ENCODE measurements at regions not wholly inside any gene's neighbourhood (a gene's known extent, or its start where the extent isn't known, plus 50 kb on each side); places are given as distances from the start of the nearest gene placed in this dataset.
"Not testable (repeated sequence)": the region's sequence is repeated elsewhere in the genome, so short reads cannot be mapped to it uniquely, and the experiment has no call there.

DNA sequence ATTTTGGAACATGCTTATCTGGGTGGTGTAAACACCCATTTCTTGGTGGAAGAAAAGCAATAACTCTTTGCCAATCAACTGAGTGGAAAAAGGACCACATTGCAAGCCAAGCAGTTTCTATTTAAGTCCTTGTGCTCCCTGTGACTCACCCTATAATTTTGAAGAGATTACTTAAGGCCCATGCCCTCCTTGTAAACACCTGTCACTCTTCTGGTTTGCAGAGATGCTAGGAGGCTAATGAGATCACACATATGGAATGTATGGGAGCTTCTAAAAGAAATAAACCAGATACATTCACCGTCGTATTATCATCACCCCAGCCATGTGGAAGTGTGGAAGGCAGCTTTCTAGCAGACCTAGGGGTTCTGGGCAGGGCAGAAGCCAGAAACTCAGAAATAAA, 337.1 kb downstream of the GADD45G start:
- no peak for DNase-seq

DNA sequence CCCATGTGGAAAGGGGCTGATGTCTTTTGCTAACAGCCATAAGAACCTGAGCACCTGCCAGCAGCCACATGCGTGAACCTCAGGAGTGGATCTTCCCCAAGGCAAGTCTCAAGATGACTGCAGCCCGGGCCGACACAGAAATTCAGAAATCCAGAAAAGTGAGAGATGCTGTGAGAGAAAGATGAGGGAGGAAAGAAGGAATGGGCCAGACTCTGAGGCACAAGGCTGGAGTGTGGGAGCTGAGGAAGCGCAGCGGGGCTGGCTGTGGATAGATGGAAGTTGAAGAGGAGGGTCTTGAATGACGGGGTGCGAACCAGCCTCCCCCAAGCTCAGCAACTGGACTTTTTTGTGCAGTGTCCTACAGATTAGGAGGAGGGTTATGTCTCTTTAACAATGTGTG, 337.8 kb downstream of the GADD45G start:
- DNase-seq: no peak

DNA sequence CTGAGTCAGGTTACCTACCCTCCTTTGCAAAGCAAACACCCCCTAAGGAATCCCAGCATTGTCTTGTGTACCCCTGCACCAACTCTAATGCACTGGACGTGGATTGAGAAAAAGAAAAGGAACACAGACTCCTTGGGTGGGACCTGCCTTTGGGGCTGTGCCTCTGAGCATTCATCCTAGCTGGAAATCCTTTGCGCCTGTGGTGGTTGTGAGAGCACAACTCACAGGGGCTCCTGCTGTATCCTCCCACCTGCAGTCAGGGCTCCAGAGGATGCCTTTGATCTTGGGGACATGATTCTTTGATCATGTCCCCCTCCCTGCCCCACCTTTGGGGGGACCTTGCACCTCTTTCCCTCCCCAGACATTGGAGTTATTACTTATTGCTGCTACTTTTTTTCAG, 338.5 kb downstream of the GADD45G start:
- DNase-seq: no peak

DNA sequence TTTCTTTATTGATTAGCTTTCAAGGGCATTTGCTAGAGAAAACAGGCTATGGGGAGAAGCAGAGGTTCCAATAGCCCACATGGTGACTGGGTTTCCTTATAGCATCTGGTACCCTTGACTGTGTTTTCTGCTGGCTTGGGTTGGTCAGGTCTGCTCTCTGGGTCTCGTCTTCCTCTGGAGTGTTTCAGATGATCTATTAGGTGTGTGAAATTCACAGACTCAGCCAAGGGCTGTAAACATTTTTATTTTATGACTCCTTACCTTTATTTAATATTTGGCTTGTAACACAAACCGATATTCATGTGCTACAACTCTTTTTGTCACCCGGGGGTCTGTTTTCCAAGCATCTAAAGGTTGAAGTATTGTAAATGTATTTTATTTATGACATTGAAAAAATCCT, 338.9 kb downstream of the GADD45G start:
- DNase-seq: no peak

DNA sequence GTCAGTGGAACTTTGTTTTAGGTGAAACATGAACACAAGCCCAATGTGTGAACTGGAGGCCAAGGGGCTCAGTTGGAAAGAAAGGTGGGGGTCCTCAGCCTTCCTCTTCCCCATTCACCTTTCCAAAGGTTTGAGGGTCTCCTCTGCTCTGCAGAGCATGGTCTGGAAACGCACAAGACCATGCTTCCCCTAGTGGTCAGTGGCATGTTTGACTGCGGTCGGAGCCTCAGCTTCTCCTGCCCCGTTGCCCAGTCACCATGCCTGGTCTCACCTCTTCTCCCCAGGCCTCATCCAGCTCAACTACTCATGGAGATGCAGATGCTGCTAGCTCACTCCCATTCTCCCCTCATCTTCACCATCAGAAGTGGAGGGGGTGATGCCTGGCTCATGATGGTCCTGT, 340.3 kb downstream of the GADD45G start:
- no peak for DNase-seq

DNA sequence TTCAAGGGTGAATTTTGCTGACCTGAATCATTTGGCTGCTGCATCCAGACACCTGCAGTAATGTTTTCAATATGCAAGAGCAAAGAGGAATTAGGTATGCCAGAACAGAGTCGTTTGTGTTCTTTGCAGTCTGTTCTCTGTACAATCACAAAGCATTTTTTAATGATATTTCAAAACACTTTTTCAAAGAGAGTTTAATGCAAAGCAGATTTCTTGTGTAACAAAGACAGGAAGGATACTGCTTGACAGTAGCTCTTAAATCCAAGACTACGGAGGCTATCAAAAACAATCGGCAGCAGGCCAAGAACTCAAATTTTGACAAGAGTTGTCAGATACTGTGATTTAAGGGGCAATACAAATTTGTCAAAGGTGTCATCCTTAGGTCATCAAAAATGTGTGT, 341.9 kb downstream of the GADD45G start:
- DNase-seq: no peak

DNA sequence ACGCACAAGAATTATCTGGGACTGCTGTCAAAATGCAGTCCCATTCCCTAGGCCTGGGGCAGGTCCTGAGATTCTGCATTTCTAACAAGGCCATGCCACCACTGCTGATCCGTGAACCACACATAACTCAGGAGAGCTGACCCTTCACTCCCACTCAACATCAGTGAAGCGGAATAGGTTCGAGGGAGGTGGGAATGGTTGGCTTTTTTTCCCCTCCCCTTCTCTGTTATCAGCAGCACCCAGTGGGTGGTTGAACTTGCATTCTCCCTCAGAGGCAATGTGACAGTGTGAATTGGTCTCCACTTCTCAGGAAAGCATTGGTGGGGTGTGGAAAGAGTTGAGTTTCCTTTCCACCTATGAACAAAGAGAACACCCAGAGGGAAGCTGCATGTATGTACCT, 344.3 kb downstream of the GADD45G start:
- no peak for DNase-seq

DNA sequence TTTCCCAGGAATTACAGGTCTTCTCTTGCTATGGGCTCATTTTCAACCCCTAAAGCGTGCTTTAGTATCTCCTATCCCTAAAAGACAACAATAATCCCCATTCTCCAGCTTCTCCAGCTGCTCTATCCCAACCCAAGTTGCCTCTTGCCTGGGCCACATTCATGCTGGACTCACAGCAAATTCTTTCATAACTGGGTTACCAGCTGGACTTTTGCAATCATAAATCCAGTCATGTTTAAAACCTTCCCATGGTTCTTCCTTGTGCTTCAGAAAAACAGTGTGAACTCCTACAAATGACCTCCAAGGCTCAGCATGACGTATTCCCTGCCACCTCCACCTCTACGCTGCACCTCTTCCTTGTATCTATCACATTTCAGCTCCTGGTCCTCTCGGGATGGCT, 346.9 kb downstream of the GADD45G start:
- no peak for DNase-seq

DNA sequence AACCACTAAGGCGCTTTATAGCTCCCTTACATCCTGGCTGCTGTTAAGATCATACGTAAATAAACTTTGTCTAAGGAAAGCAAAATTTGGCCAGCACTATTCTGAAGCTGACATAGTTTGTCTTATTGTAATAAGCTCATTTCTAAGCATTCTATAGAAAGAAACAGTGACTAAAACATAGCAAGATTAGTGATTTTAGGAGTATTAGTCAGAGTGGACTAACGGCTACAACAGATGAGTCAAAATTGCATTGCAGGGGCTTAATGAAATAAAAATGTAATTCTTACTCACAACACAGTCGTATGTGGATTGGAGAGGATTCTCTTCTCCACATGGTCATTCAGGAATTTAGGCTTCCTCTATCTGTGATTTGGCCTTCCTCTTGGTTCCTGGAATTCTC, 347.6 kb downstream of the GADD45G start:
- no peak for DNase-seq

DNA sequence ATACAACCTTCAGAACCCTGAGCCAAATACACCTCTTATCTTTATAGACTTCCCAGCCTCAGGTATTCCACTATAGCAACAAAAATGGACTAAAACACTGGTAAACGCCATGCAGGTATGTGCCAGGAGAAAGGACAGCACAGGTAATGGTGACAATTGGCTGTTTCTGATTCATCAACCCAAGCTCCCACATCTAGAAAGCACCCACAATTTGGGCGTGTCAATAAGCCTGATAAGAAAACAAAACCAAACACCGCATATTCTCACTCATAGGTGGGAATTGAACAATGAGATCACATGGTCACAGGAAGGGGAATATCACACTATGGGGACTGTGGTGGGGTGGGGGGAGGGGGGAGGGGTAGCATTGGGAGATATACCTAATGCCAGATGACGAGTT, 348.5 kb downstream of the GADD45G start:
- not testable (repeated sequence) for DNase-seq

DNA sequence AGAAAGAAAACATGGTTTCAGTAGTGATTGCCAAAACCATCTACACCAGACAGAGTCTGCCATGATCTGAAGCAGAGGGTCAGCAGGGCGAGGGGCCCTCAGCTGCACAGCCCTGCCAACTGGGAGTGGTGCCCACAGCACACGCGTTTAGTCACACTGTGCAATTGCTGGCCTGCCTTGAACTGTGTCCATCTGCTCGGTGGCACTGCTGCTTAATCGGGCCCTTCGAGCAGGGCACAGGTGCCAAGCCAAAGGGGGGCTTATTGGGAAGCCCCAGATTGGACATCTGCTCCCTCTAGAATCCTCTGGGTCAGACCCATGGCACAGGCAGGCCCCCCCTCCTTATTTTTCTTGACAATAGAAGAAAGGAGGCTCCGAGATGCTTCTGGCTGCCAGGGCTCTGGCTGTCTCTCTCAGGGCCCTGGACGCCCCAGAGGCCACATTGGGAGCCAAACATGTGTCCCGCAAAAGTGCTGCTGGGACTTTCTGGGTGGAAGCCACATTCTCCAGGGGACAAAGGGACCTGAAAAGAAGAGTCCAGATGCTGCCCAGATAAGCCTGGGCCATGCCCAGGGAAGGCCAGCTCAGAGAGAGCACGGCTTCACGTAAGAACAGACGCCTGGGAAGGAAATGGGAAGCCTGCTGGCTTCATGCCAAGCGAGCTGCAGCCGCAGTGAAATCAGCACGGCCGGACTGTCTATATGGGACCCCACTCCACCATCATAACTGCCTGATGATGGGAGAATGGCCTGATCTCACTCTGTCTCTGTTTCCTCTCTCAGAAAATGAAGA, 349.2 kb downstream of the GADD45G start:
- no peak for DNase-seq

DNA sequence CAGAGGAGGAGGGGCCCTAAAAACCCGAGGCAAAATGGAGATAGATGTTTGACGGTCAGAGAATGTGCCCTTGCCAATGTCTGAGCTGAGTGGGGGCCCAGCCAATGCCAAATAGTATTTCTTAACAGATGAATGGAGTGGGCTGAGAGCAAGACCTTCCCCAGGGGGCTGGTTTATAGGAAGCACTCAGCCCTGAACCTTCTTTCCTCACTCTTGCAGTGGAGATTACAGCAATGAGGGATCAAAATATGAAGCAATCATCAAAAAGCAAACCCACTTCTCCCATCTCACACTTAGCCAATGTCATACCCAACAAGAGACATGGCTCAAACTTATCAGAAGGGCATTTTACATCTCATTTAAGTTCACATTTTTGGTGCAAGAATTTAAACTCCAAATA, 350.3 kb downstream of the GADD45G start:
- DNase-seq: no peak

DNA sequence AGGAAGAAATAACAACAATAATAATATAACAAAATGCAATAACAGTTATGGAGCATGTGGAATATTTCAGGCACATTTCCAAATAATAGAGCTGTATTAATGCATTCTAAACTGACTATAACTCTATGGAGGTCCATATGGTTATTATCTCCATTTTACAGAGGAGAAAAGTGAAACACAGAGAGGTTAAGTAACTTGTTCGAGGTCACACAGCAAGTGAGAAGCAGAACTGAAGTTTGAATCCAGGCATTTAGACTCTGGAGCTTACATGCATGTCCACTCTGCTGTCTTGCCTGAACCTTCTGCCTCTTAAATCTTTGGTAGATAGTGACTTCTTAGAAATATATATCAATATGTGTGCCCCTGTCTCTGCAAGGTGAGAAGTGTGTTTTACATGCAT, 350.8 kb downstream of the GADD45G start:
- no peak for DNase-seq

DNA sequence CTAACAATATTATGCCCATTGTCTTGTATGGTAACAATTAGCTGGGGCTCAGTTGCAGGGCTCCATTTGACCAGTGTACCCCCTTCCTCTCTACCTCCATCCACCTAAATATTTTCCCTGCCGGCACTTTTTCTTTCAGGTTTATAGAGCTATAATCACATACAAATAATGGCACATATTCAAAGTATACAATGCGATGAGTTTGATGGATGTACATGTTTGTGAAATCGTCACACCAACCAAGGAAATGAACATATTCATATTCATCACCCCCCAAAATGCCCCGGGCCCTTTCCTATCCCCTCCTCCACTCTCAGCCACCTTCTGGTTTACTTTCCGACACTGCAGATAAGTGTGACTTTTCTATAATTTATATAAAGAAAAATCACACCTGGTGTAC, 351.5 kb downstream of the GADD45G start:
- no peak for DNase-seq

DNA sequence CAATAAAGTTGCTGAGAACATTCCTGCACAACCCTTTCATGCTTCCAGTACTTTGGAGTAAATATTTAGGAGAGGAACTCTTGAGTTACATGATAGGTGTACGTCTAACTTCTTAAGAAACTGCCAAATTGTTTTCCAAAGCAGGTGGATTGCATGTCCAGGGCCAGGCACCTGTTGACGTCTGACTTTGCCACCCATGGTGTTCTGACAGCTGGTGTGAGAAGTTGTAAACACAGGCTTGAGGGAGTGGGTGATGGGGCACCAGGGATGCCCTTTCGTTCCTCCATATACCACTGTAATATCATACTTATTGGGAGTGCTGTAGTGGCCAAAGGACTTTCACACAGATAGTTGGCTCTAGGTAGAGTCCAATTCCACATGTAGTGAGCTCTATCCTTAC, 352.1 kb downstream of the GADD45G start:
- no peak for DNase-seq

DNA sequence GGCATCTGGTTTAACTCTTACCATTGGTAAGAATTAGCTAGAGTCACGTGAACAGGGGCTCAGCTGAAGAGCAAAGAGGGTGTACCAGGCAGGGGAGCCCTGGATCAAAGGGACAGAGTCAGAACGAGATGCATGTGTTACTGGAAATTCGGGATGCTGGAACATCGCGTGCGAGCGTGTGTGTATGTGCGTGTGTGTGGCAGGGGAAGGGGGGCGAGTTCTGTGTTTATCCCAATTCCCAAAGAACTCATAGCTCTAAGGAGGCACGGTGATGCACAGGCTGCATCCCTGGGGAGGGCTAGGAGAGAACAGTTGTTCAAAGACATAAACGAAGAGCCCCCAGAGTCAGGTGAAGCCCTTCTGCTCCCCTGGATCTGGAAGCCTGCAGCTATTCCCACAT, 353.3 kb downstream of the GADD45G start:
- no peak for DNase-seq

DNA sequence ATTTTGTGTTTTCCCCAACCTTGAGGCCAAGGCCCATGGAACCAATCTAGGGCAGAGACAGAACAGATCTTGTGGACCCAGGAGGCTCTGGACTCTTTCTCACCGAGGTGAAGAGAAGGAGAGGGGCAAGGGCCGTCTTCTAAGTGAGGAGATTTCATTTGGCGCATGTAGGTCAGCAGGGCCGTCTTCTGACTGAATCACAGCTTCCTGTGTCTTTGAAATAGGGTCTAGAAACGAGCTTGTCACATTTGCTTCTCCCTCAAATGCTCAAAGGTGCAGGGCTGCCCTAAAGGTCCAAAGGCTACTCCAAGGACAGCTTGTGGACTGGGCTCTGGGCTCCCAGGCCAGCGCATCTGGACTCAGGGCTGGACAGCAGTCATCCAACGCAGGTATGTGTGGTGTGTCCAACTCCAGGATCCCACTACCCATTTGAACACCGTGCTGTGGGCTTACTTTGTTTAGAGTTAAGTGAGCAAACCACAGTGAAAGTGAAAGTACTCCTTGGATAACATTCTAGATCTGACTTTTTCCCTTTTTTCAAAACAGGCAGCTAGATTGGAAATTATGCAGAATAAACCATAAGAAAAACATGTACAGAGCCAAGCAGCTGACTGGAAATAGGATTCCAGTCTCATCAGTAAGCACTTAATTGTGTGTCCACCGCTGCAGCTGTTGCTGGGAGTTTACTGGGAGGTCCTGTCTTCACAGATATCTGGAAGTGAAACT, 357.0 kb downstream of the GADD45G start:
- DNase-seq: no peak

DNA sequence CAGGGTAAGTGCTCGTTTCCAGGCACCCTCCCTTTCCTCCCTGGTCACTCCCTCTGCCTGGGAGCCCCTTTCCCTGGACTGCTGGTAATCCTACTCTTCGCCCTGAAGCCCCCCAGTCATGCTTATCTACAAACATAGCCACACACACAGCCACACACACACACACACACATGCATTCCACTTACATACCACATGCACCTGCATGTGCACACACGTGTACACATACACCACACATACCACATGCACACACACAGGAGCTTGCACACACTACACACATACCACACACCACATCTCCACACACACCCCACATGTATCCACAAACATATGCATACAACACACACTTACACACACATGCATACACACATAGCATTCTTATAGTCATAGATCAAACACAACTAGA, 358.5 kb downstream of the GADD45G start:
- no peak for DNase-seq

DNA sequence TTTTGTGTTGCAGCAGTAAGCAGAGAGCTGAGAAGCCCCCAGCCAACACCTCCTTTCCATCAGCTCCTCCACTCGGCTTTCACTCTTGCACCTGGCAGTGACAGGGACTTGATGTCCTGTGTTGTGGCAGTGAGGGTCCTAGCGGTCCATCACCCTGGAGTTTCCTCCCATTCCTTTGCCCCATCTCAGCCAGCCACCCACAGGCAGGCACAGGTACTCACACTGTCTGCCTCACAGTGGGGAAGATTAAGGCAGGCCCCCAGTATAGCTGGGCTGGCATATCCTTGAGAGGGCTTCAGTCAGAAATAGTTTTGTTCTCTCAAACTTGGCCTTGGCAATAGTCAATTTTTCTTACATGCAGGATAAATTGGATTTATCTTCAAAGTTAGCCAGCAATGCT, 362.7 kb downstream of the GADD45G start:
- DNase-seq: no peak

DNA sequence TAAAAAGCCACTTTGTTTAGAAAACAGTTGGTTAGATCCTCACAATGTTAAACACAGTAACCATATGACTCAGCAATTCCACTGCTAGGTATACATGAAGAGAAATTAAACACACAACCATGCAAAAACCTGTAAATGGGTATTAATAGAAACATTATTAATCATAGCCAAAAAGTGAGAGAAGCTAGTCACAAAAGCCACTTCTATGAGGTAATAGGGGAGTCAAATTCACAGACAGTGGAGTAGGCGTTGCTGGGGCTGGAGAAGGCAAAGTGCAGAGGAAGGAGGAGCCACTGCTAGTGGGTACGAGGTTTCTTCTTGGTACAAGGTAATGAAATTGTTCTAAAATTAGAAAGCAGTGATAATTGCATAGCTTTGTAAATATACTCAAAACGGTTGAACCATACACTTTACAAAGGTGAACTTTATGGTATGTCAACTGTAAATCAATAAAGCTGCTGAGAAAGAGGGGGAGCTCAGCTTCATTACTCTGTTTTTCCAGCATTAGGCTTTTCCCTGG, 364.4 kb downstream of the GADD45G start:
- DNase-seq: no peak

DNA sequence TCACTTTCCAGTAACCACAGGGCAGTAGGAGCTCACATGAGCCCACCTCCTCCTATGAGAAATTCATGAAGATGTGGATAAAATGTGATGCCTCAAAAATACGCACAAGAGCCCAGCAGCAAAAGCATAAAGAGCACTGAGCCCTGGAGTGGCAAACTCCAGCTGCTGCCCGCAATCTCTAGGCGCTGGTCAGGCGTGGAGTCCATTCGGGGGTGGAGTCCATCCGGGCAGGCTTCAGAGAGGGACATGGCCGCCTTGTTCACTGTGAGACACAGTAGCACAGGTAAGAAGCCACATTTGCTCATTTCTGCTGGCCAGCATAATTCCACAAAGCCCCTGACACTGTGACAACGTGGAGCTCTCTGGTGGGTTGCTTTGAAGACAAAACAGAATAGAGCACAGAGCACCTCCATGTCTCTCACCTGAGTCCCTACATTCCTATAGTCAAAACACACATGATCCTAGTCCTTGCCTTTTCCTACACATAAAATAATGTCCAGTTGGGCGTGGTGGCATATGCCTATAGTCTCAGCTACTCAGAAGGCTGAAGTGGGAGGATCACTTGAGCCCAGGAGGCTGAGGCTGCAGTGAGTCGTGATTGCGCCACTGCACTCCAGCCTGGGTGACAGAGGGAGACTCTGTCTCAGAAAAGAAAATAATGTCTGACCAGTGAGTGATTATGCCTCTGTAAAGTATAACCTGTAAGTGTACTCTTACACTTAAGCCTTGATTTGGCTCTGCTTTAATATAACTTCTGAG, 365.2 kb downstream of the GADD45G start:
- DNase-seq: no peak

DNA sequence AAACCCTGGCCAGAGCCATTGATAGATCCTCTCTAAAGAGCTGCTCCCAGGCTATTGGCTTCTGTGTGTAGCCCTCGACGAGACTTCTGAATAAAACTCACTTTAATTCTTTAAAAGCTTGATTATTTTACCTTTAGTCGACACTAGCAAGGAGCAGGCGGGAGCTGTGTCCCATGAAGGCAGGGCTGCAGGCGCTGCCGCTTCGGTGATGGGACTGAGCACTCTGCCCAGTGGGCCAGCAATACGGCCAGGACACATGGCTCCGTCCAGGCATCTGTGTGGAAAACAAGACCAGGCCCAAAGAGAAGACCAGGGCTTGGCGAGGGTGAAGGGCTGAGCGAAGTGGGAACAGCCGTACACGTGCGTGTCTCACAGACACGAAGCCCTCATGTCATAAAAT, 365.9 kb downstream of the GADD45G start:
- no peak for DNase-seq

DNA sequence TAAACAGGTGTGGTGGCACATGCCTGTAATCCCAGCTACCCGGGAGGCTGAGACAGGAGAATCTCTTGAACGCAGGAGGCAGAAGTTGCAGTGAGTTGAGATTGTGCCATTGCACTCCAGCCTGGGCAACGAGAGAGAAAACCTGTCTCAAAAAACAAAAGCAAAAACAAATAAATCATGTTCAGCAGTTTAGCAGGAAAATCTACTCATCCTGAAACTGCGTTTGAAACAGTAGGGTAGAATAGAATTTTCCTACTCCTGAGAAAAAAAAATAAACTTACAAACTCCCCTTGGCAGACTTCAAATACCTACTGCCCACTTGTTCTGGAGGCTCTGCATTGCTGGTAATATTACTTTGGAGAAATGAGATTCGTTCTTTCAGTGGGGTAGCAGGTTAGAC, 367.7 kb downstream of the GADD45G start:
- DNase-seq: no peak
